HG02678 (cell line): ENCODE measurements at regions not wholly inside any gene's neighbourhood (a gene's known extent, or its start where the extent isn't known, plus 50 kb on each side); places are given as distances from the start of the nearest gene placed in this dataset.

ENCODE experiments used
- ATAC-seq: cut with Tn5 transposase; IDR thresholded peaks from one replicate; pipeline ENCODE4 v1.9.1; 2021; ENCODE audit warnings: mild to moderate bottlenecking, moderate library complexity; ENCODE audit not compliant: unreplicated experiment

DNA sequence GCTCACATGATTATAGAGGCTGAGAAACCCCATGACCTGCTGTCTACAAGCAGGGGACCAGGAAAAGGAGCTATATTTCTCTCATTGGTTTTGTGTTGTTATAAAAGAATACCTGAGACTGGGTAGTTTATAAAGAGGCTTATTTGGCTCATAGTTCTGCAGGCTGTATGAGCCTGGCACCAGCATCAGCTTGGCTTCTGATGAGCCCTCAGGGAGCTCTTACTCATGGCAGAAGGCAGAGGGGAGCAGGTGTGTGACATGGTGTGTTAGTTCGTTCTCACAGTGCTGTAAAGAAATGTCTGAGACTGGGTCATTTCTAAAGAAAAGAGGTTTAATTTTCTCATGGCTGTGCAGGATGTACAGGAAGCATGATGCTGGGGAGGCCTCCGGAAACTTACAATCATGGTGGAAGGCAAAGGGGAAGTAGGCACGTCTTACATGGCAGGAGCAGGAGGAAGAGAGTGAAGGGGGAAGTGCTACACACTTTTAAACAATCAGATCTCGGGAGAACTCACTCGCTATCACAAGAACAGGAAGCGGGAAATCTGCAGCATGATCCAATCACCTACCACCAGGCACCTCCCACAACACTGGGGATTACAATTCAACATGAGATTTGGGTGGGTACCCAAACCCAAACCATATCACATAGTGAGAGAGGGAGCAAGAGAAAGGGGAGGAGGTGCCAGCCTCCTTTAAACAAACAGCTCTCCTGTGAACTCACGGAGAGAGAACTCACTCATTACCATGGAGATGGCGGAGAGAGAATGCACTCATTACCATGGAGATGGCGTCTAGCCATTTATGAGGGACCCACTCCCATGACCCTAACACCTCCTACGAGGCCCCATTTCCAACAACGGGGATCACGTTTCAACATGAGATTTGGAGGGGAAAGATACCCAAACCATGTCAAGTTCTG lies 133.4 kb downstream of the JCAD start:
- no peak for ATAC-seq

DNA sequence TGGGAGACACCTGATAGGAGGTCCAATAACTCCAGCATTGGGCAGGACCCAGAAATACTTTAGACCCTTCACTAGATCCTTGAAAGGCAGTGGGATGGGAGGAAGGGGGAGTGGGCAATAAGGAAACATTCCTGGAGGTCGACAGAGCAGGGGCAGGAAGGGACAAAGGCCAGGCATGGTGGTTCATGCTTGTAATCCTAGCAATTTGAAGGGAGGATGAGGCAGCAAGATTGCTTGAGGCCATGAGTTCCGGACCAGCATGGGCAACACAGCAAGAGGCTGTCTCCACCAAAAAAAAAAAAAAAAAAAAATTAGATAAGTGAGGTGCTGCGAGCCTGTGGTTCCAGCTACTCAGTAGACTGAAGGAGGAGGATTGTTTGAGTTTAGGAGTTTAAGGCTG lies 134.9 kb downstream of the JCAD start:
- no peak for ATAC-seq

DNA sequence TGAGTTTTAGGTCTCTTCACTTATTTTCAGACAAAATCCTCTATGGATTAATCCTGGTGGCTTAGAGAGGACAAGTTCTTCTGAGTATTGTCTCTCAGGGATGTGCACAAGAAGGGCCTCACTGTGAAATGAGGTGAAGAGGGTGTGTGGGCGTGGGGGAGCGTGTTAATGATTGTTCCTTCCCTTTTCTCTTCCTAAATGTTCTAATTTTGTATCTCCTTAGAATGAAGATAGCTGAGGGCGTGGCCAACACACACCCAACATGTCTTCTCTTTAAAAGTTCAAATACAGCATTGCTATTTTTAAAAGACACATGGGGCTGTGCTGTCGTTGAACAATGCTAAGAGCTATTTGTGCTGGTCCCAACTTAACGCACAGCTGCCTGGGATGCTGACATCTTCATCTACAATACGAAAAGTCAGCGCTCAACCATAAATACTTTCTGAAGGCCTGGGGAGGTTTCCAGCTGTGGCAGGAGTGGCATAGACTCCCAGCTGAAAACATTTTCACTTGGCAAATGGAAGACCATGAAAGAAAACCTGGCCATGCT lies 135.9 kb downstream of the JCAD start:
- no peak for ATAC-seq

DNA sequence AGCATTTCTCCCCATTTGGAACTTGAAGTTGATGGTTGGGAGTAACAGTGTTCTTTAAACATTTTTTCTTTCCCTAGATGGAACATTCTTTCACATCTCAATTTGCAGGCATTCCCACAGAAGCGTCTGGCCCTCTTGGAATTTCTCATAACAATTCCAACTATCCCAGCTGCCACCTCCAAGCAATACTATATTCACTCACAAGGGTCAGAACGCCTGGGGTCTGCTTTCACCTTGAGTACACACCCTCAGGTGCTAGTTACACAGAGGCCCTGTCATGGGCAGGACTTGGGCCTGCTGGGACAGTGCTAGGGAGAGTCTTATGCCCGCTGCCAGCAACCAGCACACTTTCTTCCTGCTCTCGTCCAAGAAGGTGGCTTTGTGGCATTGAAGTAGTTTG lies 136.5 kb downstream of the JCAD start:
- ATAC-seq = no peak

DNA sequence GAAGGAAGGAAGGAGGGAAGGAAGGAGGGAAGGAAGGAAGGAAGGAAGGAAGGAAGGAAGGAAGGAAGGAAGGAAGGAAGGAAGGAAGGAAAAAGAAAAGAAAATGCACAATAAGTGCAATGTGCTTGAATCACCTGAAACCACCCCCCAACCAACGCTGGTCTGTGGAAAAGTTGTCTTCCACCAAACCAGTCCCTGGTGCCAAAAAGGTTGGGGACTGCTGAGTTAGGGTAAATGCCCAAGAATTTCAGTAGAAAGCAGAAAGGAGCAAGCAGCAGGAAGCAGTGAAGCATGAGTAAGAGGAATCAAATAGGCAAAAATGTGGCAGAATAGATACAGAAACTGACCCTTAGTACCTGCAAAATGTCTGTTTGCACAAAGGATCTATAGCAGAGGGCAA lies 137.2 kb downstream of the JCAD start:
- no peak for ATAC-seq

DNA sequence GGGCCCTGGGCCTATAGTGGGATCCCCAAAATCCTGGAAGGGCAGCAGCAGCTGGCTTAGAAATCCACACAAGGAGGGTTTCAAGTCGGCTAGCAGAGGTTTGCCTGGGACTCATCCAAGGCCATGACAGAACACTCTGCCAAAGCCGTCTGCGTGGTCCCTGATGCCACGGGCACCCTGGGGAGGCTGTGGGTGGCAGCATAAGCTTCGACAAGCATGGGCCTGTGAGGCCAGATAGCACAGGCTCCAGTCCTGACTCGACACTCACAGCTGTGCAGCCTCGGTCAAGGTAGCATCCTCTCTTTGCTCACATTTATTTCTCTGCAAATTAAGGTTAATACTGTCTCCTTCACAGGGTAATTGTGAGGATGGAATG lies 138.3 kb downstream of the JCAD start:
- no peak for ATAC-seq

DNA sequence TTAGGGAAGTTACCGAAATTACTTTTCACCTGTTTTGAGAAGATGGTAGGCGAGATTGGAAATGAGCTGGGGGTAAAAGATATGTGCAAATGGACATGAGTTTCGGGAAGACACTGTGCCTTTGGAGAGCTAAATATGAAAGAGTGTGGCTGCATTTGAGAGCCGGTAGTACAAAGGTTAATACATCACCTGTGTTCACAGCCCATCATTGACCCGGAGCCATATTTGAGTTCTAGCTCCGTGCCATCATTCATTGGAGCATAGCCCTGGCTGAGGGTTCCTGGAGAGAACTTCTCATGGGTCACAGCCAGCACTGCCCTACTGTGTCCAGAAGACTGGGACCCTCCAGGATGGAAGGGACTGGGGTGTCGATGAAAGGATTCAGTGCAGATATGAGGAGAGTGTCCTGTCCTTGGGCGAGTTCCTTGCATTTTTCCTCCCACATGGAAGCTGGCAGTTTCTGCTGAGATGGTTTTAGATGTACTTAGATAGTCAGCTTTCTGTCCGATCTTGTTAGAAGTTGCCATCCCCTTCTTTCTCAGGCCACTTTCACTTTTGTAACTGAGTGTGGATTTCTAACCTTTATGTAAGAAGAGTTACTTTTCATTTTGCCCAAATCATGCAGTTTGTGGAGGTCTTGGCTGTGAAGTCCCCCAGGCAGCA lies 138.8 kb downstream of the JCAD start:
- ATAC-seq = no peak

DNA sequence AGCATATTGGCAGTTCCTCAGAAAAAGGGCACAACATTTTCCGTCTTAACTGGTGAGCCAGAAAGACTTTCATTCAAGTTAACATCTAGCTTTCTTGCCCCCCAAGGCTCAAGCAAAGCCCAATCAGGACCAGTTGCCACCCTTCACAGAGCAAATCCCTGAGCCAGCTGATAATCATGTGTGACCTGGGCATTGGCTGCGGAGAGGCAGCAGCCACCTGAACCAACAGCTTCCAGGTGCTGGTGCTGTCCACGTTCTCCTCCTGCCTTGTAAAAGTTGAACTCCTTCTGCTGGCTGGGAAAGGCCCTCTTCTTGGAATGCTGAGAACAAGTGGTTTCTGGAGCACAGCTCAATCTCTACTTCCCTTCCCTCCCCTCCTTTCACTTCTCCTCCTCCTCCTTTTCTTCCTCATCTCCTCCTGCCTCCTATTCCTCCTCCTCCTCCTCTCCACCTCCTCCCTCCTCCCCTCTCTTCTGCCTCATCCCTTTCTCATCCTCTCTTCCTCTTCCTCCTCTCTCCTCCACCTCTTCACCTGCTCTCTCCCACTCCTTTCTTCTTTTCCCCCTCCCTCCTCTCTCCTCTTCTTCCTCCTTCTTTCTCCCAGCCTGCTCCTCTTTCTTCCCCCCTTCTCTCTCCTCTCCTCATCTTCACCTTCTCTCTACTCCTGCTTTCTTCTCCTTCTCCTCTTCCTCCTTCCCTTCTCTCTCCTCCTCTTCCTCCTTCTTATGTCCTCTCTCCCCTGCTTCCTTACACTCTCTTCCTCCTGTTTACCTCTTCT lies 140.6 kb downstream of the JCAD start:
- no peak for ATAC-seq

DNA sequence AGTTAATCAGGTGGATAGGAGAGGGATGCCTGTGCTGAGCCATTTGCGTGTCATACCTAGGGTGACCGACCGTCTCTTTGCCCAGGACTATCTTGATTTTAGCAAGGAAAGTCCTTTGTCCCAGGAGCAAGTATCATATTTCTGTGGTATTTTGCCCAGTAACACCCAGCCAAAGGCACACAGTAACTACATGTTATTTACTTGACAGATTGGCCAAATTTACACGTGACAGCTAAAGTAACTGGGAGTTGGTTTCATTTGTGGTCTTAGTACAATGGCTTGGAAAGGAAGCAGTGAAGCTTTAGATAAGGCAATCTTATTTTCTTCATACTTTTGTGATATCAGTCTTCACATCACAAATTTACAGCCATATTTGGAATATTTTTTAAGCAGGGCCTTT lies 142.1 kb downstream of the JCAD start:
- no peak for ATAC-seq

DNA sequence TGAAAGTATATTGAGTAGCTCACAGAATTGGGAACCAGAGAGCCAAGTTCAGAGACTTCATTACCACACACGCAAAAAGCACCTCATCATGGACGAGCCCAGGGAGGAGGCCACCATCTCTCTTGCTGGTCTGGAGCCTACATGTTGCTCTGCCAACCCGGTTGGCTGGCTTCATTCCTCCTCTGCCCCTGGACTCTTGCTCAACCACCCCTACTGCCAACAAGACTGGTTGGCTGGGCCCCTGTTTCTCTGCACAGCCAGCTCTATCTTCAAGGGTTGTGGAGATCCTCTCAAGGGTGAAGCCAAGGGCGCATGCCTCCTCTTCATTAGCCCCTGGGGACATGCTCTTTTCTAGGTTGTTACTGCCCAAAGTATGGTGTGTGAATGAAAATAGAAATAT lies 142.7 kb downstream of the JCAD start:
- ATAC-seq = no peak

DNA sequence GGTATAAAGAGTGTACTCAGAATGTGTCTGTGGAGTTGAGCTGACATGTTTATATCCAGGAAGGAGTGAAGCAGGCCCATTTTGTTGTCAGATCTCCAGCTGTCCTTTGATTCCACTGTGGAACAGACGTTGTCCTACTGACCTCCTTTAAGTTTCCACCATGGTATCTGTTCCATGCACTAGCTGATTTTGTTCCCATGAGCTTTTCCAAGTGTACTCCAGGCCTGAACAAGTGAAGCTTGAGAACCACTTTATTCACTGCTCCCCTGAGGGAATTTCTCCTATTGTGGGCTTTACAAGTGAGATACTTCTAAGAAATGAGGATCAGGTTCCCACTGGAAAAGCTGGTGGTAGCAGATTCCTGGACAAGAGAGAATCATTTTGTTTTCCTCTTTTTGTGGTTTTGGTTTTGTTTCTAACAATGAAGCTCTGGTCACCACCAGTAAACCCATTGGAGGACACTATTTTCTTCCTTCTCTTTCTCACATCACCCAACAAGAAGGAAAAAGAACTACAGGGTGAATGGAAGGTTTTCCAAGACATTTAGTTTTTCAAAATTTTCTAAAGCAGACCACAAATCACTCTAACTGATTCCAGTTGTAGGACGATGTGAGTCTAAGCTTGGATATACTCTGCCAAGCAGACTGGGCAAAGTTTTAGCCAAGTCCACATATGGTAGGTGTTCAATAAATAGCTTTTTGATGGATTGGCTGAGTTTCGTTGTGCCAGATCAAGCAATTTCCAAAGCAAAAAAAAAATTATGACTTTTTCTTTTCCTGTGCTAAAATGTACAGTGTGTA lies 144.2 kb downstream of the JCAD start:
- ATAC-seq = no peak

DNA sequence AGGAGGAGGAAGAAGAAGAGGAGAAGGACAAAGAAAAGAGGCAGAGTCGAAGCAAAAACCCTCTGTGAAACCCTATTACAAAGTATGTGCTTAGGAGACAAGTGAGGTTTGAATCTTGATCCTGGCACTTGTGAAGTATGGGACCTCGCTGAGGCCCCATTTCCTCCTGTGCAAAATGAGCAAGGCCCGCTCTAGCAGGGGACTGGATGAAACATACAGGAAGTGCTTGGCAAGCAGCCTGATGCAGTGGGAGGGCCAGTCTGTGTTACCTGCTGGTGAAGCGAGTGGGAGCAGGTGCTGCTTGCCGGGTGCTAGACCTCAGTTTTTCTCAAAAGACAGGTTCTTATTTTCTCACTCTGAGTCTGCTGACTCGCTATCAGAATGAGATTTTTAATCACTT lies 150.4 kb downstream of the JCAD start:
- ATAC-seq = no peak

DNA sequence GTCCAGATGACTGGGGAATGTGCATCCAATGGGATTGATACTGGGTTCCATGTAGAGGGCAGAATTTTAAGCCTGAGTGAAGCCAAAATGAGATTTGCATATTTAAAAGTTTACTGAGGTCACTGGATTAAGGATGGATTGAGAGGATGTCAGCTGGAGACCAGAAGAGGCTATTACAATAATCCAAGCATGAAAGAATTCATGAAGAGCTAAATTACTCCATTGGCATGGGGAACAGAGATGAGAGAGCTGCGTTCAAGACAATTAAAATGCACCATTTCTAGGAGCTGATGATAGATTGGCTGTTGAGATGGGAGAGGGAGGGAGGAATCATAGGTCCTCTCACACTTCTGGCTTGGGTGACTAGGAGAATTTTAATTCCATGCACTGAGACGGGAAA lies 158.5 kb downstream of the JCAD start:
- ATAC-seq = no peak

DNA sequence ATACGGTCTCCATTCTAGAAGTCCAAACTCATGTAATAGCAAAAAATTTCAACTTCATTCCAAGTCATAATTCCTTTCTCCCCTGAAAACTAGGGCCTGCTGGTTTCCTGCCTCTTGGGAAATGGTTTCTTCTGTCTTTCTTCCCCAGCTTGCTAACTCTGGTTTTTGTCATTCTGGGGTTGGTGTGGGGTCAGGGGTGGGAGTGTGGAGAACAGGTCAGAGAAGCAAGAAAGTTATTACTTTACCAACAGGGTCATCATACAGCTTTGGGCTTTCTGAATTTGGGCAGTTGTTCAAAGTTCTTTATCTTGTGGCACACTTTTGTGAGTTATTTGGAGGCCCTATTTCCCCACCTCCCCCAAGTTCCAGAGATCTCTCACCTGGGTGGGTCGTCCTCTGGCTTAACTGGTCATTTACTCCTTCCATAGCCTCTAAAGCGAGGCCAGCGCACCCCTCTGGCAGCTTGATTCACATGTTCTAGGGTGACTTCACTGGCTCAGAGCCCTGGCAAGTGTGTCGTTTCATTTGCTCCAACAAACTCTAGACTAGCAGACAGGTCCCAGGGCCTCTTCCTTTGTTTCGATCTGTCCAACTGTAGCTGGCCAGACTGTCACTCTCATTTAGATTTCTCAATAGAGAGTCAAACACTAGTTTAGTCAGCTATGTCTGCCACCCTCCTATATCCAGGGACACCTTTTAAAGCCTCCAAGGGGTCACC lies 161.2 kb downstream of the JCAD start:
- ATAC-seq = no peak

DNA sequence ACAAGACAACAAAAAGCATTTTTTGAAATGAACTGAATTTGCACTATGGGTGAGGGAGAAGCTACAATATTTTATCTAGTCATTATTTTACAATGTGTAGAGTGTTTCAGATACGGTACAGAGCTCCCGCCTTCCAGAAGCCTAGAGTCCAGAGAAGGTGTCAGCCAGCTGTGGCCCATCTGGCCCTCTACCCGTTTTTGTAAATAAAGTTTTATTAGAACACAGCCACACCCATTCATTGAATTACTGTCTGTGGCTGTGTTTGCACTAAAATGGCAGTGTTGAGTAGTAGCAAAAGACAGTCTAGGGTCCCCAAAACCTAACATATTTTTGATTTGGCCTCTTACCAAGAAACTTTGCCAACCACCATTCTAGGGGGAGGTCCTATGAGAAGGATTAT lies 162.0 kb downstream of the JCAD start:
- no peak for ATAC-seq

DNA sequence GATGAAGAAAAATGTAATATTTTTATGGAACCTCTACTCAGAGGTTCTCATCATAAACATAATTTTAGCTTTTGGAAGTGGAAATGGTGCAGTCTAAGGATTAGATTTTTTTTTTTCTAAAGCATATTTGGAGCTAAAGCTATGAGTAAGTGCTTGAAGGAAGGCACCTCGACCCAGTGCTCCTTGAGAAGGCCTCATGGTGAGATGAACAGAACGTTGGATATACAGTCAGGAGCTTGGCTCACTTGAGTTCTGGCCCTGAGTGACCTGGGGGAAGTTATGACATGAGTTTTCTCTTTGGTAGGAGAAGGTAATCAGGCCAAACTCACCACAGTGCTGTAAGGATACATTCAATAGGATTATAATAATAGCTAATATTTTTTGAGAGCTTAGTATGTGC lies 163.3 kb downstream of the JCAD start:
- no peak for ATAC-seq

DNA sequence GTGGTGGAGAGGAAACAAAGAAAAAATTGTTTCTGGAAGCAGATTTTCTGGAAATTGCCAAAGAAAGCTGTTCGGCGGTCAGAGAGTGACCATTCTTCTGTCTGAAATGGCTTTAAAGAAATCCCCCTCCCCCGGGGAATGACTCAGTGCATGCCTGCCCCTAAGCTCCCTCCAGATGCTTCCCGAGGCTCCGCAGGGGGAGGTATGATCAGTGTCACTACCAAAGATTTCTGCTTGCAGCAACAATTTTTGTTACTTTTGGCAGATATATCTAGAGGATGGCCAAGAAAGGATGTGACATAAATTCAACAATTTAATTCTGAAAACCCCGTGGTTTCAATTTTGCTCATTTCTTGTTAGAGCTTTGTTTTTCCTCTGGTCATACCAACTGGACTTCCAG lies 163.9 kb downstream of the JCAD start:
- ATAC-seq = no peak

DNA sequence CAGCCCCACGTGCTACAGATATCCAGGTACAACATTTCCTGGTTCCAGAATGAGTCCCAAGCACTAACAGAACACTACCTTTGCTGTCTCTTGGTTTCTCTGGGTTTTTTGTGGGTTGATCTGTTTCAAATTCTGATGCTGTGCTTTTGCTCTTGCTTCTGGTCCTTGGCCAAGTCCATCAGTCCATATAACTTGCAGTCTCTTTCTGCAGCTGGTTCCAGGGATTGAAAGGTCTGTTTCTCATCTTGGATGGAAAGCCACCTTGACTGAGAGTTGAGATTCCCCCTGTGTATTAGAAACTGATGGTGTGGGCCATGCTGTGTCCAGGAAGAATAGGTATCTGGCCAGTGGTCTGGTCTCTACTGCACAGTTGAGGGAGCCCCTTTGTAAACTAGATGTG lies 171.1 kb downstream of the JCAD start:
- no peak for ATAC-seq

DNA sequence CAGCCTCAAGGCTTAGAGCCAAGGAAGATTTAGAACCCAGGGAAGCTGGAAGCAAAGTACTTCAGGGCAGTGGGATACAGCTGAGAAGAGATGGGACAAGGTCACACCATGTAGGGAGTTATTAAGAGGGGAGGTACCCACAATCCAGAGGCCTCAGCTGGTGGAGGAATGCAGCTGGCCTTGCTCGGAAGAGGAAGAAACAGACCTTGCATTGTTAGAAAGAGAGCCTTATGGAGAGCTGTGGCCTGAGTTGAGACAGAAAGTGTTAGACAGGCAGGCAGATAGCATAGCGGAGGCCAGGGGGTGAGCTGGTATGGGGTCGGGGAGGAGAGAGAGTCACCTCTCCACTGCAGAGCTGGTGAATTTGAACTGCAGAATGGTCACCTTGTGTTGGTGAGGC lies 173.1 kb downstream of the JCAD start:
- no peak for ATAC-seq

DNA sequence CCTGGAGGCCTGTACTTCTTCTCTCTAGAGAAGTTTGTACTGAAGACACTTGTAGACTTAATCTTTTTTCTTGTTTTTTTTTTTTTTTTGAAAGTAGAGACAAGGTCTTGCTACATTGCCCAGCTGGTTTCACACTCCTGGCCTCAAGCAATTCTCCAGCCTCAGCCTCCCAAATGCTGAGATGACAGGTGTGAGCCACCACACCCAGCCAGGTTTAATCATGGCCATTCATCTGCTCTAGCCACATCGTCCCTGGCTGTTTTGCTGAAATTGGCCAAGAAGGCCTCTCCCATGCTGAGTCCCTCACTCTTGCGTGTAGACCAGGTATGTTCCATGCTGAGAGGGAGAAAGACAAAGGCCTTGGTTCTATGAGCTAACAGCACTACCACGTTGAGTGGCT lies 176.2 kb downstream of the JCAD start:
- no peak for ATAC-seq
